ENCODE measurements at regions not wholly inside any gene's neighbourhood (a gene's known extent, or its start where the extent isn't known, plus 50 kb on each side); places are given as distances from the start of the nearest gene placed in this dataset.

DNA sequence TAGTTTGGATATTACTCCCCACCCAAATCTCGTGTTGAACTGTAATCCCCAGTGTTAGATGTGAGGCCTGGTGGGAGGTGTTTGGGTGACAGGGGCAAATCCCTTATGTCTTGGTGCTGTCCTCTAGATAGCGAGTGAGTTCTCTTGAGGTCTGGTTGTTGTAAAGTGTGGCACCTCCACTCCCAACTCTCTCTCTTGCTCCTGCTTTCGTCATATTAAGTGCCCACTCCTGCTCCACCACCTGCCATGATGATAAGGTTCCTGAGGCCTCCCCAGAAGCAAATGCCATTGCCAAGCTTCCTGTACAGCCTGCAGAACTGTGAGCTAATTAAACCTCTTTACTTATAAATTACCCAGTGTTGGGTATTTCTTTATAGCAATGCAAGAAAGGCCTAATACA, 944.3 kb downstream of the ADGRL3 start:
- TF ChIP-seq POLR2A (IDR thresholded peaks at IDR 0.05) (no peak), POLR2AphosphoS5 (IDR thresholded peaks at IDR 0.05) (no peak), EP300 (IDR thresholded peaks at IDR 0.05; ENCODE audit: low read depth) (no peak)
- TF ChIP-seq, protein P1, sequence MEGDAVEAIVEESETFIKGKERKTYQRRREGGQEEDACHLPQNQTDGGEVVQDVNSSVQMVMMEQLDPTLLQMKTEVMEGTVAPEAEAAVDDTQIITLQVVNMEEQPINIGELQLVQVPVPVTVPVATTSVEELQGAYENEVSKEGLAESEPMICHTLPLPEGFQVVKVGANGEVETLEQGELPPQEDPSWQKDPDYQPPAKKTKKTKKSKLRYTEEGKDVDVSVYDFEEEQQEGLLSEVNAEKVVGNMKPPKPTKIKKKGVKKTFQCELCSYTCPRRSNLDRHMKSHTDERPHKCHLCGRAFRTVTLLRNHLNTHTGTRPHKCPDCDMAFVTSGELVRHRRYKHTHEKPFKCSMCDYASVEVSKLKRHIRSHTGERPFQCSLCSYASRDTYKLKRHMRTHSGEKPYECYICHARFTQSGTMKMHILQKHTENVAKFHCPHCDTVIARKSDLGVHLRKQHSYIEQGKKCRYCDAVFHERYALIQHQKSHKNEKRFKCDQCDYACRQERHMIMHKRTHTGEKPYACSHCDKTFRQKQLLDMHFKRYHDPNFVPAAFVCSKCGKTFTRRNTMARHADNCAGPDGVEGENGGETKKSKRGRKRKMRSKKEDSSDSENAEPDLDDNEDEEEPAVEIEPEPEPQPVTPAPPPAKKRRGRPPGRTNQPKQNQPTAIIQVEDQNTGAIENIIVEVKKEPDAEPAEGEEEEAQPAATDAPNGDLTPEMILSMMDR (IDR thresholded peaks at IDR 0.05) = no peak
